Esophagus squamous epithelium (tissue), 5 donors: ENCODE measurements at regions not wholly inside any gene's neighbourhood (a gene's known extent, or its start where the extent isn't known, plus 50 kb on each side); places are given as distances from the start of the nearest gene placed in this dataset.

ENCODE experiments used
- DNase-seq: peaks from one replicate; lab custom pipeline; 2025; lab: John Stamatoyannopoulos, UW
- H3K27ac ChIP-seq, 4 donors: fragments of 200-600 bp; sonication (generic); one replicate each; pipeline ENCODE4 v1.5.1; 2016 to 2019; ENCODE audit warnings: mild to moderate bottlenecking in 1 of 4
- H3K27me3 ChIP-seq, 4 donors: fragments of 200-600 bp; sonication (generic); 1 replicate in 3 of 4; 2 replicates in 1 of 4; pipeline versions ENCODE4 v1.5.1 to v1.6.0; 2017 to 2021; ENCODE audit warnings: antibody characterized with exemption in 1 of 4
- H3K36me3 ChIP-seq, 3 donors: fragments of 200-600 bp; sonication (generic); one replicate each; pipeline ENCODE4 v1.5.1; 2016 to 2019
- H3K4me1 ChIP-seq, 3 donors: fragments of 200-600 bp; sonication (generic); one replicate each; pipeline ENCODE4 v1.5.1; 2017 to 2019
- H3K4me3 ChIP-seq, 4 donors: fragments of 200-600 bp; sonication (generic); 1 replicate in 3 of 4; 2 replicates in 1 of 4; pipeline ENCODE4 v1.5.1; 2016 to 2019; ENCODE audit warnings: mild to moderate bottlenecking in 2 of 4, moderate library complexity in 1 of 4
- H3K9me3 ChIP-seq, 3 donors: fragments of 200-600 bp; sonication (generic); one replicate each; pipeline ENCODE4 v1.5.1; 2016 to 2019
- POLR2A ChIP-seq, 4 donors: fragments of 450-650 bp; IDR thresholded peaks; one replicate each; pipeline ENCODE4 v1.6.1; 2017; ENCODE audit warnings: antibody characterized with exemption in 4 of 4, mild to moderate bottlenecking in 4 of 4, moderate library complexity in 3 of 4
- WGBS, 2 donors: methylation state at CpG; one replicate each; pipeline ENCODE4 v1.1.5; 2018; 5-methylcytosine and 5-hydroxymethylcytosine counted together
- intact Hi-C: fragments of 100-400 bp; cut with DNase I; formaldehyde crosslinking; loops from one replicate; pipeline ENCODE4 v1.15.0; 2022
- TF ChIP-seq, protein P1 (sequence below), 6 experiments: fragments of 450-650 bp in 4 of 6; fragments of 200-600 bp in 2 of 6; sonication (generic) in 2 of 6; IDR thresholded peaks; one replicate each; pipeline ENCODE4 v1.5.1; 2016 to 2019; ENCODE audit warnings: antibody characterized with exemption in 6 of 6, mild to moderate bottlenecking in 4 of 6, moderate library complexity in 4 of 6
- donor health status: DM: yes; HTN: yes; CAD: no.

DNA sequence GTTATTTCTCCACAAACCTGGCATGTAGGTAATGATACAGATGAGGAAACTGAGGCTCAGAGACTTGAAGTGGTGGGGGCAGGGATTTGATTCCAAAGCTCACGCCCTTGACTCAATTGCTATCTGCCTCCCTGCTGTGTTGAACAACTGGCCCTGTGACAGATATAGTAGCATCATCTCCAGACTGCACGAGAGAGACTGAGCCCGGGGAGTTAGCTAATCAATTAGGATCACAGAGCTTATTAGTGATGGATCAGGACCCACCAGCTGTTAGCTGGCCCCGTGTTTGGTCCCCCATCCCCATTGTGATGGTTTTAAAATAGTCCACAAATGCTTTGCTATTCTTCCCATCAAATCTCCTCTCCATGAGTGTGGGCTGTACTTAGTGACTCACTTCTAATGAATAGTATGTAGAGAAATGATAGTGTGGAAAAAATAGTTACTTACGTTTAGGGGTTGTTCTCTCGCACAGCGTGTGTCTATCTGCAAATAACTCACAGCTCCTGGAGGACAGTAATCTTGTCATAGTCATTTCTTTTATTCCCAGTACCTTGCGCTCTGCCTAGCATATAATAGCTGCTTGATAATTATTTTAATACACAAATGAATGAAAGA, 74.4 kb upstream of the KLF13 start:
- Histone ChIP-seq H3K9me3 (no peaks in the 10 kb centered on the region), H3K27ac (no peak overlapping the region), H3K36me3 (no peaks in the 10 kb centered on the region), H3K27me3 (no peaks in the 10 kb centered on the region), H3K4me3 (no peak overlapping the region), H3K4me1 (peaks cover 0 to 10% (median 0%) of the 10 kb centered on the region in 3 donors)
- intact Hi-C loops: no loop called here
- TF ChIP-seq, protein P1, sequence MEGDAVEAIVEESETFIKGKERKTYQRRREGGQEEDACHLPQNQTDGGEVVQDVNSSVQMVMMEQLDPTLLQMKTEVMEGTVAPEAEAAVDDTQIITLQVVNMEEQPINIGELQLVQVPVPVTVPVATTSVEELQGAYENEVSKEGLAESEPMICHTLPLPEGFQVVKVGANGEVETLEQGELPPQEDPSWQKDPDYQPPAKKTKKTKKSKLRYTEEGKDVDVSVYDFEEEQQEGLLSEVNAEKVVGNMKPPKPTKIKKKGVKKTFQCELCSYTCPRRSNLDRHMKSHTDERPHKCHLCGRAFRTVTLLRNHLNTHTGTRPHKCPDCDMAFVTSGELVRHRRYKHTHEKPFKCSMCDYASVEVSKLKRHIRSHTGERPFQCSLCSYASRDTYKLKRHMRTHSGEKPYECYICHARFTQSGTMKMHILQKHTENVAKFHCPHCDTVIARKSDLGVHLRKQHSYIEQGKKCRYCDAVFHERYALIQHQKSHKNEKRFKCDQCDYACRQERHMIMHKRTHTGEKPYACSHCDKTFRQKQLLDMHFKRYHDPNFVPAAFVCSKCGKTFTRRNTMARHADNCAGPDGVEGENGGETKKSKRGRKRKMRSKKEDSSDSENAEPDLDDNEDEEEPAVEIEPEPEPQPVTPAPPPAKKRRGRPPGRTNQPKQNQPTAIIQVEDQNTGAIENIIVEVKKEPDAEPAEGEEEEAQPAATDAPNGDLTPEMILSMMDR (IDR thresholded peaks at IDR 0.05): no peak
- TF ChIP-seq POLR2A (IDR thresholded peaks at IDR 0.05): no peak
- DNase-seq: no peak
- WGBS, 2 donors: 75 to 79% methylated on average over 8 of the region's 8 CpGs

DNA sequence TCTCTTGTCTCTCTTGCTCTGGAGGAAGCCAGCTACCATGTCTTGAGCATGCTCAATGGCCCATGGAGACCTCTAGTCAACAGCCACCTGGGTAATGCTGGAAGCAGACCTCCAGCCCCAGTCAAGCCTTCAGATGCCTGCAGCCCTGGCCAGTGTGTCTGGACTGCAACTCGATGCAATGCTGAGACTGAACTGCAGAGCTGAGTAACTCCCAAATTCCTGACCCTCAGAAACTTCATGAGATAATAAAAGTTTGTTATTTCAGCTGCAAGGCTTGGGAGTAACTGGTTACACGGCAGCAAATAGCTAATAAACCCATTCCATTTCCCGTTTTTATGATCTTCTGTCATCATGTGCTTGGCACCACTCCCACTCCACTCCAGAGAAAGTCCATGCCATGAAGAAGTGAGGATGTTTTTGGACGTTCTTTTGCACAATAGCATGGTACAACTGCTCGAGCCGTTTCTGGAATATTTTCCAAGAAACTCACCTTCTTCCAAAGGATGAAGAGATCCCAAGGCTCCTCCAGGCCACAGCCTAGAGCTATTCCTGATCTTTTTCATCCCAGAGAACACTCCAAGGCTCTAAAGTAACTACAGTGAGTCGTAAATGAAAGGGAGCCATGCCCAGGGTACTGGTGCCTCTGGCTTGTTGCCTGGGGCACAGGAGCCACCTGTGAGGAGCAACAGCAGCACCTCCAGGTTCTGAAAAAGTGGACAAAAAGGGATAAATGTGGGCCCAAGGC, 72.0 kb upstream of the KLF13 start:
- no peak overlapping the region for H3K27ac ChIP-seq
- DNase-seq: no peak

DNA sequence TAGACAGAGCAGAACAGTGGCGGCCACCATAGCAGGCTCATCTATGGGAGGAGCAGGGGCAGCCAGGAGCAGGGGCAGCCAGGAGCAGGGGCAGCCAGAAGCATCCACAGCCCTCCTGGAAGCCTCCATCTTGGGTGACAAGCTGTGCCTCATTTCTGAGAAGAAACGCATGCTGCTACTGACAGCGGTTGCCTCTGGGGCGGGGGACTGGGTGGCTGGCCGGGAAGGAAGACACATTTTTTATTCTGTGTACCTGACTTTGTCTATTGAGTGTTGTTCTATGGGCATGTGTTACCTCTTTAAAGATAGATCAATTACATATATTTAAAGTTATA, 71.5 kb upstream of the KLF13 start:
- intact Hi-C loops: no loop called here
- WGBS, 2 donors: 84 to 90% methylated on average over 4 to 5 of the region's 5 CpGs
- no peaks in the 10 kb centered on the region for H3K27me3 ChIP-seq
- DNase-seq: no peak
- H3K36me3 ChIP-seq: no peaks in the 10 kb centered on the region
- TF ChIP-seq, protein P1 (IDR thresholded peaks at IDR 0.05): no peak
- no peak for TF ChIP-seq POLR2A (IDR thresholded peaks at IDR 0.05)
- no peaks in the 10 kb centered on the region for H3K9me3 ChIP-seq
- no peak overlapping the region for H3K27ac ChIP-seq
- no peak overlapping the region for H3K4me3 ChIP-seq
- H3K4me1 ChIP-seq: peaks cover 0 to 10% (median 0%) of the 10 kb centered on the region in 3 donors

More for the DNA sequence above, 72.0 kb upstream of the KLF13 start:
- TF ChIP-seq, protein P1 (IDR thresholded peaks at IDR 0.05): no peak
- no peak for TF ChIP-seq POLR2A (IDR thresholded peaks at IDR 0.05)
- H3K27me3 ChIP-seq: no peaks in the 10 kb centered on the region
- no peaks in the 10 kb centered on the region for H3K9me3 ChIP-seq
- H3K4me3 ChIP-seq: no peak overlapping the region
- intact Hi-C loops: no loop called here
- no peaks in the 10 kb centered on the region for H3K36me3 ChIP-seq
- WGBS, 2 donors: 47 to 51% methylated on average over 6 of the region's 7 CpGs
- H3K4me1 ChIP-seq: peaks cover 0 to 10% (median 0%) of the 10 kb centered on the region in 3 donors

DNA sequence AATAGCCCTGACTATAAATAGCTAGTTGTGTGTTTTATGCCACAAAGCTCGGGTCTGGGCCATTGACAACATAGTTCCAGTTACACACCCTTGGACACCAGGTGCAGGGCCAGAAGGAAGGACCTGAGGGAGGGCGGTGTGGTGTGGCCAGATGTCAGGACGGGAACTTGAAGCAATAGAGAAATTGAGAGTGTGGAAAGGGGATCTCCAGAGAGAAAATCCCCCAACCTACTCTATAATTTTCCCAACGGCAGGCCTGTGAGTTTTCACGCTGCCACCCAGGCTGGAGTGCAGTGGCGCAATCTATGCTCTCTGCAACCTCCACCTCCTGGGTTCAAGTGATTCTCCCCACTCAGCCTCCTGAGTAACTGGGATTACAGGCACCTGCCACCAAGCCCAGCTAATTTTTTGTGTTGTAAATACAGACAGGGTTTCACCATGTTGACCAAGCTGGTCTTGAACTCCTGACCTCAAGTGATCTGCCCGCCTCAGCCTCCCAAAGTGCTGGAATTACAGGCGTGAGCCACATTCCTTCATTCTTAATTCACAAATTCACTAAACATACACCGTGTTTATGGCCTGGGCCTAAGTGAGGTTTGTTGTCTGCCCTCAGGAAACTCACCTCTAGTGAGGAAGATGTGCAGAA, 70.8 kb upstream of the KLF13 start:
- WGBS, 2 donors: 72% methylated on average over 9 of the region's 9 CpGs
- intact Hi-C loops: no loop called here
- Histone ChIP-seq H3K9me3 (no peaks in the 10 kb centered on the region), H3K4me3 (no peak overlapping the region), H3K27ac (no peak overlapping the region), H3K36me3 (no peaks in the 10 kb centered on the region), H3K27me3 (no peaks in the 10 kb centered on the region), H3K4me1 (peaks cover 0 to 10% (median 0%) of the 10 kb centered on the region in 3 donors)
- no peak for TF ChIP-seq POLR2A (IDR thresholded peaks at IDR 0.05)
- TF ChIP-seq, protein P1 (IDR thresholded peaks at IDR 0.05): no peak
- no peak for DNase-seq
